Thoracic aorta (tissue), 2 donors: ENCODE measurements at regions not wholly inside any gene's neighbourhood (a gene's known extent, or its start where the extent isn't known, plus 50 kb on each side); places are given as distances from the start of the nearest gene placed in this dataset.
"Not testable (repeated sequence)": the region's sequence is repeated elsewhere in the genome, so short reads cannot be mapped to it uniquely, and the experiment has no call there.

Experiments
- ATAC-seq: fragments of 150-250 bp; one replicate; pipeline ENCODE4 v1.8.0; 2017; ENCODE audit warnings: low read depth; ENCODE audit not compliant: insufficient number of reproducible peaks, low FRiP score
- DNase-seq: peaks from one replicate; pipeline ENCODE4 v3.0.0-alpha.2; 2020; ENCODE audit warnings: low spot score
- H3K27ac ChIP-seq, 2 donors: fragments of 200-600 bp; sonication (generic); 1 replicate in 1 of 2; 2 replicates in 1 of 2; pipeline ENCODE4 v1.5.1; 2016; ENCODE audit warnings: mild to moderate bottlenecking in 2 of 2, moderate library complexity in 2 of 2
- H3K27me3 ChIP-seq: fragments of 200-600 bp; sonication (generic); replicated peaks from 2 replicates; pipeline ENCODE4 v1.6.0; 2016; ENCODE audit warnings: mild to moderate bottlenecking; ENCODE audit not compliant: insufficient read depth
- H3K36me3 ChIP-seq: fragments of 200-600 bp; sonication (generic); one replicate; pipeline ENCODE4 v1.5.1; 2016
- H3K4me1 ChIP-seq, 2 donors: fragments of 200-600 bp; sonication (generic); 1 replicate in 1 of 2; 2 replicates in 1 of 2; pipeline versions ENCODE4 v1.5.1 to v1.6.0; 2016; ENCODE audit warnings: low read depth in 2 of 2, mild to moderate bottlenecking in 1 of 2; ENCODE audit not compliant: control insufficient read depth in 1 of 2
- H3K4me3 ChIP-seq: fragments of 200-600 bp; sonication (generic); 2 replicates; pipeline ENCODE4 v1.5.1; 2016; ENCODE audit warnings: mild to moderate bottlenecking
- H3K9me3 ChIP-seq: fragments of 200-600 bp; sonication (generic); 2 replicates; pipeline ENCODE4 v1.5.1; 2016
- CTCF ChIP-seq: fragments of 200-600 bp; sonication (generic); IDR thresholded peaks from one replicate; pipeline ENCODE4 v1.5.1; 2019; ENCODE audit warnings: antibody characterized with exemption

- DNase-seq = no peak
Observed at GRCh38 chr9:110030632-110031031, 177.3 kb downstream of the C9orf152 start.

GRCh38 chr9:110031511-110032173 is 176.3 kb downstream of the C9orf152 start:
- no peaks in the 10 kb centered on the region for H3K36me3 ChIP-seq
- DNase-seq (no peak), ATAC-seq (no peak)
- H3K27me3 ChIP-seq = no peaks in the 10 kb centered on the region
- no peak overlapping the region for H3K27ac ChIP-seq
- no peak for TF ChIP-seq CTCF
- H3K9me3 ChIP-seq = no peaks in the 10 kb centered on the region
- peaks cover 49 to 68% of the 10 kb centered on the region in 2 donors for H3K4me1 ChIP-seq
- no peak overlapping the region for H3K4me3 ChIP-seq

More at GRCh38 chr9:110030632-110031031, 177.3 kb downstream of the C9orf152 start:
- H3K27ac ChIP-seq = peak overlapping the region in 1 of 2 donors; percentile 16
- ATAC-seq = no peak
- H3K36me3 ChIP-seq = no peaks in the 10 kb centered on the region
- H3K9me3 ChIP-seq = no peaks in the 10 kb centered on the region
- no peak for TF ChIP-seq CTCF
- peaks cover 49 to 68% of the 10 kb centered on the region in 2 donors for H3K4me1 ChIP-seq
- no peaks in the 10 kb centered on the region for H3K27me3 ChIP-seq
- no peak overlapping the region for H3K4me3 ChIP-seq

DNA sequence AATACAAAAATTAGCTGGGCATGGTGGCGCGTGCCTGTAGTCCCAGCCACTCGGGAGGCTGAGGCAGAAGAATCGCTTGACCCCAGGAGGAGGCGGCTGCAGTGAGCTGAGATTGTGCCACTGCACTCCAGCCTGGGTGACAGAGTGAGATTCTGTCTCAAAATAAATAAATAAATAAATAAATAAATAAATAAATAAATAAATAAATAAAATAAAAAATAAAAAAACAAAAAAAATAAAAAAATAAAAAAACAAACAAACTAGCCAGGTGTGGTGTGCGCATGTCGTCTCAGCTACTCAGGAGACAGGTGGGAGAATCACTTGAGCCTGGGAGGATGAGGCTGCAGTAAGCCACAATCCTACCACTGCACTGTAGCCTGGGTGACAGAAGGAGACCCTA is 175.4 kb downstream of the C9orf152 start:
- not testable (repeated sequence) for H3K27ac ChIP-seq, H3K27me3 ChIP-seq, H3K9me3 ChIP-seq, H3K4me3 ChIP-seq, H3K36me3 ChIP-seq, DNase-seq, ATAC-seq
- H3K4me1 ChIP-seq = peaks cover 46 to 62% of the 10 kb centered on the region in 2 donors

DNA sequence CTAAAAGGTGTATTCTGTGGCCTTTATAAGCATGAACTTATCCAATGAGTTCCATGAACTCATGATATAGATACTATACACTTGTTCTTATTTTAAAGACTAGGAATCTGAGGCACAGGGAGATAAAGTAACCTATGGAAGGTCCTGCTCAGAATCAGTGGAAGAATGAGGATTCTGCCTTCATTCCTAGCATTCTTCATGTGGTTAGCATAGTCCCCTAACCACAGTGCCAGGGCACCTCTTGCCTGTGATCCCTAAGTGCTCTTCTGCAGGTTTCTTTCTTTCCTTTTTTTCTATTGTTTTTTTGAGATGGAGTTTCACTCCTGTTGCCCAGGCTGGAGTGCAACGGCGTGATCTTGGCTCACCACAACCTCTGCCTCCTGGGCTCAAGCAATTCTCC is 174.1 kb downstream of the C9orf152 start:
- ATAC-seq = no peak

DNA sequence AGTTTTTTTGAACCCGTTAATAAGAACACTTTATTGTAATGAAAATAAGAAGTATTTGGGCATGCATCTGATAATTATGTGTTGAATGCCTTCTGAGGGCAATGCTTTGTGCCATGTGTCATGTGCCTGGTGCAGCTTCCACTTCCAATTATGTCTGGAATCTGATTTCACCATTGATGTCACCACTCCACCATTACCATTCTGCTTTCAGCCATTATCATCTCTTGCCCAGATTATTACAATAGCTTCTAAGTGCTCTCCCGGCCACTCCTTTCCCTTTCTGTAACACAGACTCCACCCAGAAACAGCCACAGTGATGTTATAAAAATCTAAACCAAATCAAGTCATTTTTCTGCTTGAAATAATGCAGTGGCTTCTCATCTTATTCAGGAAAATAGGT is 171.7 kb downstream of the C9orf152 start:
- TF ChIP-seq CTCF = no peak
- Histone ChIP-seq H3K9me3 (no peaks in the 10 kb centered on the region), H3K27ac (no peak overlapping the region), H3K4me1 (peaks cover 30 to 45% of the 10 kb centered on the region in 2 donors), H3K27me3 (no peaks in the 10 kb centered on the region), H3K4me3 (no peak overlapping the region), H3K36me3 (no peaks in the 10 kb centered on the region)
- ATAC-seq = no peak
- DNase-seq = no peak

More for the DNA sequence above, 174.1 kb downstream of the C9orf152 start:
- Histone ChIP-seq H3K36me3 (no peaks in the 10 kb centered on the region), H3K4me1 (peaks cover 35 to 48% of the 10 kb centered on the region in 2 donors), H3K27ac (peak overlapping the region in 1 of 2 donors; percentile 15), H3K27me3 (no peaks in the 10 kb centered on the region), H3K4me3 (no peak overlapping the region), H3K9me3 (no peaks in the 10 kb centered on the region)
- TF ChIP-seq CTCF = no peak
- no peak for DNase-seq

- Histone ChIP-seq H3K27ac (peak overlapping the region; percentile 21 to 45), H3K36me3 (no peaks in the 10 kb centered on the region), H3K9me3 (no peaks in the 10 kb centered on the region), H3K27me3 (no peaks in the 10 kb centered on the region), H3K4me3 (no peak overlapping the region), H3K4me1 (peaks cover 18 to 27% of the 10 kb centered on the region in 2 donors)
- TF ChIP-seq CTCF = no peak
- DNase-seq = no peak
- no peak for ATAC-seq
Observed at GRCh38 chr9:110040788-110041187, 167.2 kb downstream of the C9orf152 start.
